CD4-positive, alpha-beta memory T cell (primary cell): ENCODE measurements at regions not wholly inside any gene's neighbourhood (a gene's known extent, or its start where the extent isn't known, plus 50 kb on each side); places are given as distances from the start of the nearest gene placed in this dataset.

ENCODE experiments used
- CTCF ChIA-PET: fragments of 350-600 bp; sonication (Branson Sonifier 250); formaldehyde crosslinking; loops from one replicate; lab custom pipeline; 2021; ENCODE audit warnings: inconsistent platforms; ENCODE audit not compliant: partially characterized antibody; lab: Charles Lee
- POLR2A ChIA-PET: fragments of 350-600 bp; sonication (Branson Sonifier 250); formaldehyde crosslinking; loops from one replicate; lab custom pipeline; 2021; ENCODE audit not compliant: partially characterized antibody; lab: Charles Lee
- DNase-seq, 5 donors: peaks; one replicate each; pipeline versions ENCODE4 v3.0.0 to v3.0.0-alpha.2; 2020 to 2022; ENCODE audit warnings: mixed read lengths in 1 of 5
- H3K27ac ChIP-seq: one replicate; pipeline ENCODE4 v1.7.0; 2013; ENCODE audit warnings: low read depth, low read length
- H3K27me3 ChIP-seq: 2 replicates; pipeline ENCODE4 v1.7.0; 2013; ENCODE audit warnings: mild to moderate bottlenecking, low read length, moderate library complexity; ENCODE audit not compliant: insufficient read depth
- H3K36me3 ChIP-seq: 2 replicates; pipeline ENCODE4 v1.7.0; 2013; ENCODE audit warnings: mild to moderate bottlenecking, low read length, moderate library complexity; ENCODE audit not compliant: insufficient read depth
- H3K4me1 ChIP-seq: 2 replicates; pipeline ENCODE4 v1.7.0; 2013; ENCODE audit warnings: mild to moderate bottlenecking, low read length, moderate library complexity; ENCODE audit not compliant: insufficient read depth
- H3K4me3 ChIP-seq, 2 donors: one replicate each; pipeline ENCODE4 v1.7.0; 2013; ENCODE audit warnings: low read length in 2 of 2, mild to moderate bottlenecking in 1 of 2
- H3K9me3 ChIP-seq, 2 donors: one replicate each; pipeline ENCODE4 v1.7.0; 2013; ENCODE audit warnings: low read length in 2 of 2, control low read depth in 1 of 2; ENCODE audit not compliant: control insufficient read depth in 1 of 2
- H3K27ac Mint-ChIP-seq, 7 donors: one replicate each; pipeline ENCODE4 v1.8.0; 2020 to 2021; ENCODE audit warnings: mixed read lengths in 7 of 7, mild to moderate bottlenecking in 6 of 7, inconsistent platforms in 3 of 7, moderate library complexity in 3 of 7
- H3K27me3 Mint-ChIP-seq, 2 donors: one replicate each; pipeline ENCODE4 v1.8.0; 2020 to 2021; ENCODE audit warnings: mixed read lengths in 2 of 2
- H3K36me3 Mint-ChIP-seq, 2 donors: one replicate each; pipeline ENCODE4 v1.8.0; 2020 to 2021; ENCODE audit warnings: mixed read lengths in 2 of 2, inconsistent platforms in 1 of 2, mild to moderate bottlenecking in 1 of 2
- H3K4me1 Mint-ChIP-seq, 4 donors: one replicate each; pipeline ENCODE4 v1.8.0; 2020 to 2021; ENCODE audit warnings: mixed read lengths in 4 of 4, mild to moderate bottlenecking in 1 of 4
- H3K4me3 Mint-ChIP-seq, 8 donors: one replicate each; pipeline ENCODE4 v1.8.0; 2020 to 2021; ENCODE audit warnings: mixed read lengths in 8 of 8, mild to moderate bottlenecking in 7 of 8, moderate library complexity in 6 of 8, inconsistent platforms in 3 of 8
- H3K9me3 Mint-ChIP-seq, 8 donors: one replicate each; pipeline ENCODE4 v1.8.0; 2020 to 2021; ENCODE audit warnings: mixed read lengths in 8 of 8, mild to moderate bottlenecking in 5 of 8, inconsistent platforms in 3 of 8, moderate library complexity in 1 of 8
- intact Hi-C: fragments of 100-400 bp; cut with micrococcal nuclease; formaldehyde crosslinking; loops from one replicate; pipeline ENCODE4 v1.15.1; 2023

- no peaks in the 10 kb centered on the region for H3K27me3 ChIP-seq
- no peak overlapping the region for H3K27ac Mint-ChIP-seq
- intact Hi-C loops = no loop called here
- H3K9me3 Mint-ChIP-seq = peaks cover 0 to 10% (median 7%) of the 10 kb centered on the region in 8 donors
- CTCF ChIA-PET = no interaction called here
- no peak overlapping the region for H3K4me3 ChIP-seq
- POLR2A ChIA-PET = no interaction called here
- H3K27ac ChIP-seq = no peak overlapping the region
- no peaks in the 10 kb centered on the region for H3K4me1 Mint-ChIP-seq
- H3K4me1 ChIP-seq = no peaks in the 10 kb centered on the region
- no peaks in the 10 kb centered on the region for H3K36me3 Mint-ChIP-seq
- H3K36me3 ChIP-seq = no peaks in the 10 kb centered on the region
- no peak for DNase-seq
- no peak overlapping the region for H3K4me3 Mint-ChIP-seq
- no peaks in the 10 kb centered on the region for H3K27me3 Mint-ChIP-seq
- H3K9me3 ChIP-seq = peaks cover 0 to 4% of the 10 kb centered on the region in 2 donors
Measured at GRCh38 chr5:124065508-124065907, 553.5 kb downstream of the CSNK1G3 start.

DNA sequence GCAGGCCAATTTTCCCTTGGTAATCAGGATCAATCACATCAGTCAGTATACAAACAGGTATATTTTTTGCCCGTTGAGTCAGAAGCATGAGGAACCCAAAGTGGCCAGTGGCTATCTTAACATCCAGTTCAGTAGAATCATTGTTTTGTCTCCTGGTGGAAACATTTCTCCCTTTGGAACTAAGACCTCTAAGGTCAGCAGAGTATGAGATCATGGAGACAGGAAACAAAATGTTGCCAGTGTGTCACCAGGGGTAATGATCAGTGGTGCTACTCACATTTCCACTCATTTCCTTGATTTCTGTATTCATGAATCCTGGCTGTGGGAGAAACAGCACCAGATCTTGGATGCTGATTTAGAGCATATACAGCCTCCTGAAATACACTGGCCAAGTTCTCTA lies 553.0 kb downstream of the CSNK1G3 start:
- Histone ChIP-seq H3K36me3 (no peaks in the 10 kb centered on the region), H3K4me1 (no peaks in the 10 kb centered on the region), H3K9me3 (peaks cover 0 to 4% of the 10 kb centered on the region in 2 donors), H3K4me3 (no peak overlapping the region), H3K27ac (no peak overlapping the region), H3K27me3 (no peaks in the 10 kb centered on the region)
- Mint-ChIP-seq H3K36me3 (no peaks in the 10 kb centered on the region), H3K27me3 (no peaks in the 10 kb centered on the region), H3K27ac (no peak overlapping the region), H3K9me3 (peaks cover 0 to 10% (median 8%) of the 10 kb centered on the region in 8 donors), H3K4me1 (no peaks in the 10 kb centered on the region), H3K4me3 (no peak overlapping the region)
- CTCF ChIA-PET = no interaction called here
- intact Hi-C loops = no loop called here
- no peak for DNase-seq
- POLR2A ChIA-PET = no interaction called here

DNA sequence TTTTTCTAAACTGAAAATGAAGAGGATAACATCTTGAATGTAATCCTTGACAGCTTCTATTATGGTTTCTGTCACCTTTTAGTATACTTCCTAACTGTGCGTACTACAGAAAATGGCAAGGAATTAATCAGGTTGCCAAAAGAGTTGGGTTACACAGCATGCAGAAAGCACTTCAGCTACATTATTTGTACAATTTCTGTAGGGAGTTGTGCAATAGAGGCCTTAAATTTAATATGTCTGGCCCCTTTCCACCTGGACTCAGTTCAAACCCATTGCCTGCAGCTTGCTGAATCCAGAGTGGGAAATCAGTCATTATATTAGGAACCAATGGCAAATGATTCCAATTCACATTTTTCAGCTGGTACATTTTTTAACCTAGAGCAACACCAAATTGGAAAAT lies 549.7 kb downstream of the CSNK1G3 start:
- Histone ChIP-seq H3K9me3 (peaks cover 0 to 4% of the 10 kb centered on the region in 2 donors), H3K27ac (no peak overlapping the region), H3K36me3 (no peaks in the 10 kb centered on the region), H3K4me1 (no peaks in the 10 kb centered on the region), H3K27me3 (no peaks in the 10 kb centered on the region), H3K4me3 (no peak overlapping the region)
- H3K9me3 Mint-ChIP-seq = peaks cover 0 to 10% (median 7%) of the 10 kb centered on the region in 8 donors
- no peaks in the 10 kb centered on the region for H3K36me3 Mint-ChIP-seq
- H3K27me3 Mint-ChIP-seq = no peaks in the 10 kb centered on the region
- ChIA-PET CTCF (no interaction called here), POLR2A (no interaction called here)
- H3K4me3 Mint-ChIP-seq = no peak overlapping the region
- intact Hi-C loops = no loop called here
- H3K27ac Mint-ChIP-seq = no peak overlapping the region
- H3K4me1 Mint-ChIP-seq = peaks cover 0 to 1% (median 0%) of the 10 kb centered on the region in 4 donors
- DNase-seq = no peak

DNA sequence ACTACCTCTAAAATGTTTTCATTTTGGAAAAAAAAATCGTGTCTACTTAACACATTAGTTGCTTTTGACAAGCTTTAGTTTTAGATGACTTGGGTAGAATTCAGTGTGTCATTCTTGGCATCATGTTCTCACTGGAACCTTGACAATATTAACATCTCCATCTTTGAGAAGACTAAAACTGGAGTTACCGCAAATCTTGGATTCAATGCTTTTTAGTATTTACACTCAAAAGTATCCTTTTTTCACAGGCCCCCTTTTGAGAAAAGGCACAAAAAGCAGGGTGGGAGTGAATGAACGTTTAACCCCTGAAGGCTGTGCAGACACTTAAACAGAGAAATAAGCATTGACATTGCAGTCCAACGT lies 549.1 kb downstream of the CSNK1G3 start:
- H3K27me3 ChIP-seq = no peaks in the 10 kb centered on the region
- H3K27ac Mint-ChIP-seq = no peak overlapping the region
- no peak overlapping the region for H3K4me3 ChIP-seq
- H3K9me3 Mint-ChIP-seq = peaks cover 0 to 10% (median 6%) of the 10 kb centered on the region in 8 donors
- H3K4me3 Mint-ChIP-seq = no peak overlapping the region
- H3K4me1 ChIP-seq = no peaks in the 10 kb centered on the region
- no peak for DNase-seq
- H3K27ac ChIP-seq = no peak overlapping the region
- H3K9me3 ChIP-seq = no peaks in the 10 kb centered on the region
- H3K27me3 Mint-ChIP-seq = no peaks in the 10 kb centered on the region
- H3K4me1 Mint-ChIP-seq = peaks cover 0 to 1% (median 0%) of the 10 kb centered on the region in 4 donors
- intact Hi-C loops = no loop called here
- H3K36me3 Mint-ChIP-seq = no peaks in the 10 kb centered on the region
- POLR2A ChIA-PET = no interaction called here
- H3K36me3 ChIP-seq = no peaks in the 10 kb centered on the region
- CTCF ChIA-PET = no interaction called here

DNA sequence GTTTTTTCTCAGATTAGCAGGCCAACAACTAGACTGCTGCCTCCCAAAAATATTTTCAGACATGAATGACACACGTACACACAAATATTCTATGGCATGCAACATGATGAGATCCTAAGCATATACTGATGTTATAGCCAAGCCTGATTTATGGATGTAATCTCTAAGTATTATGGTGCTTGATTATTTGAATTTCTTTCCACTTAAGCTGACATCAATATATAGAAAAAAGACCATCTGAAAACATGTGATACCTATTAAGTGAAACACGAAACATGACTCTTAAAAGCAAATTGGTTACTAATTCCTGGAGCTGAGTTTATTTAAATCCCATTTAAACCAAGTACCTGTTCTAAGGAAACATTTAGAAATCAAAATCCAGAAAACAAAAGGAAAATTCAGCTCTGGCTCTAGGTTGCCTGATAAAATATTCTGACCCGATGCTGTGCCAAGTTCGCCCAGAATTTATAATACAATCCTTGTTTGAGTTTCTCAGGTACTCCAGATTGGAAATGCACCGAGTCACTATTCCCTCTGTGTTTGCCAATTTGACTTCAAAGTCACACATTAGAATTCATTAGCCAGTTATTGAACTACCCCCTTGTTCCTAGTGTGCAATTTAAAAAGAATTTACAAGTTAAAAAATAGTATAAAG lies 548.6 kb downstream of the CSNK1G3 start:
- no peak for DNase-seq
- intact Hi-C loops = no loop called here
- CTCF ChIA-PET = no interaction called here

GRCh38 chr5:124060011-124060410 lies 548.0 kb downstream of the CSNK1G3 start:
- H3K27ac ChIP-seq = no peak overlapping the region
- ChIA-PET POLR2A (no interaction called here), CTCF (no interaction called here)
- peaks cover 0 to 9% (median 7%) of the 10 kb centered on the region in 8 donors for H3K9me3 Mint-ChIP-seq
- H3K27me3 Mint-ChIP-seq = no peaks in the 10 kb centered on the region
- DNase-seq = no peak
- H3K4me3 Mint-ChIP-seq = no peak overlapping the region
- no peaks in the 10 kb centered on the region for H3K36me3 Mint-ChIP-seq
- H3K4me1 Mint-ChIP-seq = peaks cover 0 to 1% (median 0%) of the 10 kb centered on the region in 4 donors
- intact Hi-C loops = no loop called here
- no peak overlapping the region for H3K4me3 ChIP-seq
- H3K4me1 ChIP-seq = no peaks in the 10 kb centered on the region
- H3K9me3 ChIP-seq = no peaks in the 10 kb centered on the region
- no peaks in the 10 kb centered on the region for H3K27me3 ChIP-seq
- H3K27ac Mint-ChIP-seq = no peak overlapping the region
- H3K36me3 ChIP-seq = no peaks in the 10 kb centered on the region

More for the DNA sequence above, 548.6 kb downstream of the CSNK1G3 start:
- H3K36me3 Mint-ChIP-seq = no peaks in the 10 kb centered on the region
- H3K9me3 ChIP-seq = no peaks in the 10 kb centered on the region
- no peak overlapping the region for H3K27ac ChIP-seq
- no peak overlapping the region for H3K27ac Mint-ChIP-seq
- H3K36me3 ChIP-seq = no peaks in the 10 kb centered on the region
- H3K4me1 ChIP-seq = no peaks in the 10 kb centered on the region
- H3K27me3 Mint-ChIP-seq = no peaks in the 10 kb centered on the region
- H3K9me3 Mint-ChIP-seq = peaks cover 0 to 9% (median 6%) of the 10 kb centered on the region in 8 donors
- H3K4me3 ChIP-seq = no peak overlapping the region
- no peaks in the 10 kb centered on the region for H3K27me3 ChIP-seq
- no peak overlapping the region for H3K4me3 Mint-ChIP-seq
- H3K4me1 Mint-ChIP-seq = peaks cover 0 to 1% (median 0%) of the 10 kb centered on the region in 4 donors
- POLR2A ChIA-PET = no interaction called here

GRCh38 chr5:124059200-124059599 lies 547.2 kb downstream of the CSNK1G3 start:
- peaks cover 0 to 8% (median 3%) of the 10 kb centered on the region in 8 donors for H3K9me3 Mint-ChIP-seq
- intact Hi-C loops = no loop called here
- H3K4me3 Mint-ChIP-seq = no peak overlapping the region
- Histone ChIP-seq H3K4me1 (no peaks in the 10 kb centered on the region), H3K27me3 (no peaks in the 10 kb centered on the region), H3K9me3 (no peaks in the 10 kb centered on the region), H3K36me3 (no peaks in the 10 kb centered on the region), H3K4me3 (no peak overlapping the region), H3K27ac (no peak overlapping the region)
- no peaks in the 10 kb centered on the region for H3K36me3 Mint-ChIP-seq
- POLR2A ChIA-PET = no interaction called here
- no peaks in the 10 kb centered on the region for H3K27me3 Mint-ChIP-seq
- H3K4me1 Mint-ChIP-seq = peaks cover 0 to 1% (median 0%) of the 10 kb centered on the region in 4 donors
- no peak for DNase-seq
- CTCF ChIA-PET = no interaction called here
- no peak overlapping the region for H3K27ac Mint-ChIP-seq
